ENCODE measurements at regions not wholly inside any gene's neighbourhood (a gene's known extent, or its start where the extent isn't known, plus 50 kb on each side); places are given as distances from the start of the nearest gene placed in this dataset.

GRCh38 chr10:61166065-61166464 lies 222.1 kb upstream of the RHOBTB1 start:
- TF ChIP-seq CTCF (IDR thresholded peaks at IDR 0.05; ENCODE audit: poor library complexity) (no peak), EZH2 (IDR thresholded peaks at IDR 0.05; ENCODE audit: borderline replicate concordance) (no peak), EZH2phosphoT487 (IDR thresholded peaks at IDR 0.05; ENCODE audit: low read depth, severe bottlenecking, unreplicated experiment) (no peak)
